Endothelial cell of umbilical vein (primary cell): ENCODE measurements at regions not wholly inside any gene's neighbourhood (a gene's known extent, or its start where the extent isn't known, plus 50 kb on each side); places are given as distances from the start of the nearest gene placed in this dataset.

Source experiments
- BruUV-seq: library from RNA; stranded (reverse); fragments of 400-500 nt; replicated peaks from 2 replicates; lab custom pipeline; 2021; lab: Mats Ljungman, UMichigan
- CTCF ChIA-PET: fragments of 300-600, 350-600 bp; sonication (Branson Sonifier 250); formaldehyde crosslinking; loops from one replicate; lab custom pipeline; 2021; ENCODE audit warnings: antibody characterized with exemption, inconsistent platforms; lab: Charles Lee
- POLR2A ChIA-PET: fragments of 300-600, 350-600 bp; sonication (Branson Sonifier 250); formaldehyde crosslinking; loops from one replicate; lab custom pipeline; 2021; ENCODE audit warnings: antibody characterized with exemption, inconsistent platforms; lab: Charles Lee
- DNase-seq: peaks from one replicate; pipeline ENCODE4 v3.0.0-alpha.2; 2011; ENCODE audit warnings: low read depth, low spot score
- FAIRE-seq: peaks from 2 replicates; lab custom pipeline; 2011; peaks lifted over from hg19 to GRCh38; lab: Jason Lieb, UNC
- H2AFZ ChIP-seq: 2 replicates; pipeline ENCODE4 v1.6.0; 2012; ENCODE audit warnings: low read depth, low read length, control low read depth, inconsistent platforms
- H3K27ac ChIP-seq: 2 replicates; pipeline ENCODE4 v1.5.1; 2011; ENCODE audit warnings: low read depth, mild to moderate bottlenecking, control low read depth, low read length, moderate library complexity; ENCODE audit not compliant: insufficient read depth
- H3K27me3 ChIP-seq, 2 experiments: 2 replicates each; pipeline versions ENCODE4 v1.6.0 to v1.6.1; 2011; ENCODE audit warnings: low read length in 2 of 2, mixed read lengths in 1 of 2; ENCODE audit not compliant: control insufficient read depth in 2 of 2, insufficient read depth in 2 of 2
- H3K36me3 ChIP-seq, 2 experiments: 2 replicates in 1 of 2; 3 replicates in 1 of 2; pipeline ENCODE4 v1.5.1; 2011; ENCODE audit warnings: low read length in 2 of 2, mild to moderate bottlenecking in 1 of 2, moderate library complexity in 1 of 2; ENCODE audit not compliant: control insufficient read depth in 2 of 2, insufficient read depth in 2 of 2; ENCODE audit errors: extremely low read depth in 1 of 2
- H3K4me1 ChIP-seq: 3 replicates; pipeline ENCODE4 v1.5.1; 2011; ENCODE audit warnings: mild to moderate bottlenecking, low read length; ENCODE audit not compliant: control insufficient read depth, insufficient read depth; ENCODE audit errors: extremely low read depth
- H3K4me2 ChIP-seq: 2 replicates; pipeline ENCODE4 v1.6.1; 2011; ENCODE audit warnings: low read length, control low read depth, mixed read lengths; ENCODE audit not compliant: insufficient read depth
- H3K4me3 ChIP-seq, 3 experiments: fragments of 200-600 bp in 1 of 3; sonication (generic), shearing (Covaris generic) in 1 of 3; replicated peaks in 1 of 3; 2 replicates each; pipeline ENCODE4 v1.5.1; 2011 to 2016; ENCODE audit warnings: control low read depth in 3 of 3, low read length in 3 of 3, mild to moderate bottlenecking in 2 of 3, inconsistent platforms in 1 of 3, low read depth in 1 of 3, moderate library complexity in 1 of 3; ENCODE audit not compliant: insufficient read depth in 1 of 3
- H3K79me2 ChIP-seq: 2 replicates; pipeline ENCODE4 v1.6.0; 2012; ENCODE audit warnings: low read length, inconsistent platforms; ENCODE audit not compliant: control insufficient read depth, insufficient read depth
- H3K9ac ChIP-seq: replicated peaks from 2 replicates; pipeline ENCODE3; 2011; ENCODE audit warnings: low read length, control low read depth; ENCODE audit not compliant: insufficient read depth; ENCODE audit errors: extremely low read depth
- H3K9me1 ChIP-seq: replicated peaks from 3 replicates; pipeline ENCODE4 v1.6.0; 2011; ENCODE audit warnings: mild to moderate bottlenecking, low read length; ENCODE audit not compliant: control insufficient read depth, insufficient read depth; ENCODE audit errors: extremely low read depth
- H3K9me3 ChIP-seq: replicated peaks from 2 replicates; pipeline ENCODE4 v1.5.1; 2012; ENCODE audit warnings: low read length, inconsistent platforms; ENCODE audit not compliant: control insufficient read depth, insufficient read depth
- H4K20me1 ChIP-seq: replicated peaks from 2 replicates; pipeline ENCODE3; 2011; ENCODE audit warnings: mild to moderate bottlenecking, low read length; ENCODE audit not compliant: control insufficient read depth, insufficient read depth; ENCODE audit errors: extremely low read depth
- EZH2 ChIP-seq: IDR thresholded peaks from 2 replicates; pipeline ENCODE4 v1.6.1; 2012; ENCODE audit warnings: borderline replicate concordance, low read depth, mild to moderate bottlenecking, moderate library complexity, low read length, inconsistent platforms; ENCODE audit not compliant: severe bottlenecking
- FOS ChIP-seq: IDR thresholded peaks from 2 replicates; pipeline ENCODE4 v1.6.1; 2011; ENCODE audit warnings: mild to moderate bottlenecking, low read length, moderate library complexity, borderline replicate concordance; ENCODE audit not compliant: insufficient read depth
- GATA2 ChIP-seq: IDR thresholded peaks from 2 replicates; pipeline ENCODE4 v1.7.0; 2011; ENCODE audit warnings: low read depth, mild to moderate bottlenecking, moderate library complexity, mixed read lengths, low read length; ENCODE audit not compliant: insufficient read length, insufficient read depth
- JUN ChIP-seq: IDR thresholded peaks from 2 replicates; pipeline ENCODE4 v1.6.1; 2011; ENCODE audit warnings: borderline replicate concordance, low read depth; ENCODE audit not compliant: insufficient read length, insufficient read depth
- MYC ChIP-seq: IDR thresholded peaks from one replicate; pipeline ENCODE4 v1.6.1; 2011; ENCODE audit warnings: mild to moderate bottlenecking, low read depth, low read length
- POLR2A ChIP-seq: IDR thresholded peaks from 2 replicates; pipeline ENCODE4 v1.6.1; 2012; ENCODE audit warnings: low read depth, mild to moderate bottlenecking, control low read depth, low read length
- POLR2AphosphoS5 ChIP-seq: IDR thresholded peaks from 2 replicates; pipeline ENCODE4 v1.6.1; 2012; ENCODE audit warnings: low read depth, mild to moderate bottlenecking, control low read depth, low read length, moderate library complexity; ENCODE audit not compliant: insufficient read depth
- dilution Hi-C: fragments of 300-500 bp; cut with MboI; formaldehyde crosslinking; loops from one replicate; pipeline ENCODE4 v1.15.0; 2019; ENCODE audit warnings: low sequenced_read_pairs; ENCODE audit not compliant: extremely low pct_ligation_motif_present
- intact Hi-C: fragments of 100-400 bp; cut with micrococcal nuclease; formaldehyde crosslinking; loops from one replicate; pipeline ENCODE4 v1.10.0; 2022
- TF ChIP-seq, protein P1 (sequence below): IDR thresholded peaks from 2 replicates; pipeline ENCODE4 v1.6.1; 2011; ENCODE audit not compliant: insufficient read depth, insufficient read length
- TF ChIP-seq, protein P2 (sequence below), 2 donors: IDR thresholded peaks; 1 replicate in 1 of 2; 2 replicates in 1 of 2; pipeline ENCODE4 v1.5.1; 2011; ENCODE audit warnings: low read length in 2 of 2, mild to moderate bottlenecking in 2 of 2, moderate library complexity in 2 of 2, control low read depth in 1 of 2, inconsistent platforms in 1 of 2, low read depth in 1 of 2; ENCODE audit not compliant: insufficient read depth in 1 of 2; ENCODE audit errors: extremely low read depth in 1 of 2

DNA sequence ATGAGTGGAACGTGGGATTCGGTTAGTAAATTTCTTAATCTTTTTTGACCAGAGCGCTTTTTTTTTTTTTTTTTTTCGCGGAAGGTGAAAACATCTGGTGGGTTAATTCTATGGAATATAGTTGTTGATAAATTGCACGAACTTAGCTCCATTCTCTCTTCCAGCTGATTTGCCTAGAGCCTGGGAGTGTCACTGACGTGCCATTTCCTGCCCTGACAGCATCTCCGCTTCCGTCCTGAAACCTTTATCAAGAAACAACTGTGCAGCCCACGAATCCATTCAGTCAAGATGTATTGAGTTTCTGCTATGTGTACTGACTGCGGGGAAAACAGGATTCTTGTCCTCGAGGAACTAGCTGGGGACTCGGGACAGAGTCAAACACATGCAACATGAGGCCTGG, 59.5 kb upstream of the TGM3 start:
- FAIRE-seq: no peak
- no peaks in the 10 kb centered on the region for H3K79me2 ChIP-seq
- H3K9ac ChIP-seq: no peak overlapping the region
- H3K9me1 ChIP-seq: no peaks in the 10 kb centered on the region
- peak; percentile 10 for DNase-seq
- no peak overlapping the region for H3K27ac ChIP-seq
- no peak overlapping the region for H2AFZ ChIP-seq
- dilution Hi-C loops (no loop called here), intact Hi-C loops (no loop called here)
- H3K27me3 ChIP-seq: peaks cover 0 to 3% of the 10 kb centered on the region in 2 experiments
- POLR2A ChIA-PET: no interaction called here
- H3K4me3 ChIP-seq: no peak overlapping the region
- no peak overlapping the region for H3K4me2 ChIP-seq
- H3K4me1 ChIP-seq: no peaks in the 10 kb centered on the region
- no peaks in the 10 kb centered on the region for H3K36me3 ChIP-seq
- CTCF ChIA-PET: interaction anchor here (0.9 kb wide), 1 partner anchor 151 kb away, joined by 3 read pairs; no protein-coding TSS in a partner anchor
- no peaks in the 10 kb centered on the region for H4K20me1 ChIP-seq
- no peaks in the 10 kb centered on the region for H3K9me3 ChIP-seq
- TF ChIP-seq POLR2A (no peak), JUN (no peak), MYC (no peak), POLR2AphosphoS5 (no peak), GATA2 (no peak), EZH2 (no peak), FOS (no peak)
- TF ChIP-seq, protein P1, sequence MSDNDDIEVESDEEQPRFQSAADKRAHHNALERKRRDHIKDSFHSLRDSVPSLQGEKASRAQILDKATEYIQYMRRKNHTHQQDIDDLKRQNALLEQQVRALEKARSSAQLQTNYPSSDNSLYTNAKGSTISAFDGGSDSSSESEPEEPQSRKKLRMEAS: no peak
- TF ChIP-seq, protein P2, sequence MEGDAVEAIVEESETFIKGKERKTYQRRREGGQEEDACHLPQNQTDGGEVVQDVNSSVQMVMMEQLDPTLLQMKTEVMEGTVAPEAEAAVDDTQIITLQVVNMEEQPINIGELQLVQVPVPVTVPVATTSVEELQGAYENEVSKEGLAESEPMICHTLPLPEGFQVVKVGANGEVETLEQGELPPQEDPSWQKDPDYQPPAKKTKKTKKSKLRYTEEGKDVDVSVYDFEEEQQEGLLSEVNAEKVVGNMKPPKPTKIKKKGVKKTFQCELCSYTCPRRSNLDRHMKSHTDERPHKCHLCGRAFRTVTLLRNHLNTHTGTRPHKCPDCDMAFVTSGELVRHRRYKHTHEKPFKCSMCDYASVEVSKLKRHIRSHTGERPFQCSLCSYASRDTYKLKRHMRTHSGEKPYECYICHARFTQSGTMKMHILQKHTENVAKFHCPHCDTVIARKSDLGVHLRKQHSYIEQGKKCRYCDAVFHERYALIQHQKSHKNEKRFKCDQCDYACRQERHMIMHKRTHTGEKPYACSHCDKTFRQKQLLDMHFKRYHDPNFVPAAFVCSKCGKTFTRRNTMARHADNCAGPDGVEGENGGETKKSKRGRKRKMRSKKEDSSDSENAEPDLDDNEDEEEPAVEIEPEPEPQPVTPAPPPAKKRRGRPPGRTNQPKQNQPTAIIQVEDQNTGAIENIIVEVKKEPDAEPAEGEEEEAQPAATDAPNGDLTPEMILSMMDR (IDR thresholded peaks at IDR 0.05; ENCODE audit: extremely low read depth in 1 of 2, insufficient read depth in 1 of 2, low read depth in 1 of 2, low read length in 2 of 2): no peak
- BruUV-seq: no TSS peak
